CD4-positive, alpha-beta T cell treated with Interleukin-4 for 4 hours (primary cell): ENCODE measurements at regions not wholly inside any gene's neighbourhood (a gene's known extent, or its start where the extent isn't known, plus 50 kb on each side); places are given as distances from the start of the nearest gene placed in this dataset.
"Not testable (repeated sequence)": the region's sequence is repeated elsewhere in the genome, so short reads cannot be mapped to it uniquely, and the experiment has no call there.

Experiments used
- DNase-seq: peaks from one replicate; pipeline ENCODE4 v3.0.0-alpha.2; 2020

DNA sequence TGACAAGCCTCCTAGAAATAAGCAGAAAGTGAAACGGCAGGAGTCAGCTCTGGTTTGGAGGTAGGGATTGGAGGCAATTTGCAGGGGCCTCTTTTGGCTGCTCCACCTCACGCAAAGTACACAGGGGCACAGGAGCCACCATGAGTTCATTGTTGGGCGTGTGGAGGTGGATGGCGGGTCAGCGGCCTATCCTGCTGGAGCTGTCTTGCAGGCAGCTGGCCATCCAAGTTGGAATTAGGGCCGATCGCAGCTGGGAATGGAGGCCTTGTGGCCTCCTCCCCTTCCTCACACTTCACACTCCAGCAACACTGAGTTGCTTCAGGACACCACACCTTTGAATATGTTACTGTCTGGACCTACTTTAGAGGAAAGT, 171.5 kb downstream of the MYCN start:
- no peak for DNase-seq

DNA sequence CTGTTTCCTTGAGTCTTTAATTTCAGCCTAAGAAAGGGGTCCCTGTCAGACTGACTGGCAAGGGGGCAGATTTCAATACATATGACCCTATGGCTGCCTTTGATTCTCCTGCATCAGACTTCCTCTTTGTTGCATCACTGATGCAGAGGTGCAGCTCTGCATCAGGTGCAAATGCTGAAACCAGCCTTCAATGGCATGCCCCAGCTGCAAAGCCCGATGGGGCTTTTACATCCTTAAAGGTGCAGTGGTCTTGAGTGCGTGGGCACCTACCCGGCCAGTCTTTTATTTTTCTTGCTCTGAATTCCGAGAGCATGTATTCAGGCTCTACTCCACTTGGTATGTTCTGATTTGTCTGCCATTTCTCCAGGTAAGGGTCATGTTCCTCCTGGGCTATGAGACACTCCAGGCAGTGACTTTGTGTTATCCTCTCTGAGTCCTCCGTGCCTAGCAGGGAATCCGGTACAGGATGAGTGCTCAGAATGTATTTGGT, 169.5 kb downstream of the MYCN start:
- DNase-seq, result no peak

DNA sequence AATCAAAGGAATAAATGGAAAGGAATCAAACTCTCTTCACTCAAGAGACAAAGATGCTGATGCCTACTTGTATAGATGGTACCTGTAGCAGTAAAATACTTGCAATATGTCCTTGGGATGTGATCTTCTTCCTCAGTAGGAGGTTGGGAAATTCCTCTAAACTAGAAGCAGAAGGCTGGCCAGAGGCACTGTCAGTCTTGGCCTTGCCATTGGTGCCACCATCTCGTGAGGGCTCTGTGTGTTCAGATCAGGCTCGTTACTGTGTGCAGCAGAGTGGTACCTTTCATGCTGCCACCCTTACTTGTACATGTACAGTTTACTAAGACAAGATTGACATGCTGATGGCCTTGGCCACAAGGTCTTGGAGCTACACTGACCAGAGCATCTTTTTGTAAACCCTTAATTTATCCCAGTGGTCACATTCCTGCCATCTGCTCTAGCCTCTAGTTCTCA, 169.0 kb downstream of the MYCN start:
- no peak for DNase-seq

DNA sequence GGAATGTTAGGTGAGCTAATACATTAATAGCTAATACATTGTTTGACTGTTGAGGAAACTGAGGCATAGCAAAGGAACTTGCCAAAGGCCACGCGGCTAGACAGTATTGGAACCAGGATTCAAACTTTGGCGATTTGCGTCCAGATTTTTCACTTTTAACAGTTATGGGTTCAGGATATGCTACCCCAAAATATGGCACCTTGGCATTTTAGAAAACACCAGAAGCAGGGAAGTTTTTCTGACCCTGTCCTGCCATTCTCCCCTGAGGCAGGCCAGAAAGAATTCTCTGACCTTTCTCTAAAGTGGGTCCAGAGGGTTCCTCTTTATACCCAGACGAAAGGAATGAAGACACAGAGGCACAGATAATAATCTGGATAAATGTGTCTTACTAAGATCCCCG, 166.9 kb downstream of the MYCN start:
- DNase-seq, result no peak

DNA sequence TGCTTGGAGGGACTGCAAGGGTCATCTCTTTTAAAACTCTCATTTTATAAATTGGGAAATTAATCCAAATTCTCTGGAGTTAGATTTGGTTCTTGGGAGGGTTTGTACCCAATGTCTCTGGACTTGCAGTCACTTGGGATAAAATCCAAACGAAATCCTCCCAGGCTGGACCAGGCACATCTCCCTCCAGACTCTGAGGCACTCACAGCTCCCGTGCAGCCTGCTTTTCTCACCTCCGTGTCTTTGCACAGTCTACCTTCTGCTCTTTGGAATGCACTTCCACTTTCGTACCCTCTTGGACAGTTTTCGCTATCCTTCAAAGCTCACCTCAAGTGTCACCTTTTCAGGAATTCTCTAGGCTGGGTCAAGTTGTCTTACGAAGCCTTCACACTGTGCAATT, 166.3 kb downstream of the MYCN start:
- DNase-seq, result no peak

DNA sequence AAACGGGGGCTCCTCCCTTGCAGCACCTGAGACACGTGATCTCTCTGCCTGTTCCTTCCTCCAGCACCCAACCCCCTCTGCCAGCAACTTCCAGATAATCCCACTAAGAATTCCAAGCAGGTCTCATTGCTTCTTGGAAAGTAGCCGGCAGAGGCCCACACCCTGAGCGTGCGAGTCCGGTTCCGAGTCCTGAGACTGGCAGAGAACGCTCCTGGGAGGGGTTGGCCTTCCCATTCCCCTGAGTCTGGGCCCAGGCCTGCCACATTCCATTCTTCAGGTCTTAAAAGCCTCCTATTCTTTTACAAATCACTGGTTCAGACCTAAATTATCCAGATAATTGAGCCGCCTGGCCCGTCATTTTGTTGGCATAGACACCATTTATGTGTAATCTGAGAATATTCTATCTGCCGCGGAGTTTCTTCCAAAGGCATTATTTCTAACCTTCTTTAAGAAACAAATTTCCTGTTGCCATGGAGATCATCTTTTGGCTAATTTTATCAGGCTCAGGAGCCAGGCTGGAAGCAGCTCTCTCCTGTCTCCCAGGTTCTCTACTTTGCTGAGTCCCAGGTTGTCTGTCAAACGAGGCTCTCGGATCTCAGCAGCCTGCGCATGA, 165.4 kb downstream of the MYCN start:
- DNase-seq, result no peak

DNA sequence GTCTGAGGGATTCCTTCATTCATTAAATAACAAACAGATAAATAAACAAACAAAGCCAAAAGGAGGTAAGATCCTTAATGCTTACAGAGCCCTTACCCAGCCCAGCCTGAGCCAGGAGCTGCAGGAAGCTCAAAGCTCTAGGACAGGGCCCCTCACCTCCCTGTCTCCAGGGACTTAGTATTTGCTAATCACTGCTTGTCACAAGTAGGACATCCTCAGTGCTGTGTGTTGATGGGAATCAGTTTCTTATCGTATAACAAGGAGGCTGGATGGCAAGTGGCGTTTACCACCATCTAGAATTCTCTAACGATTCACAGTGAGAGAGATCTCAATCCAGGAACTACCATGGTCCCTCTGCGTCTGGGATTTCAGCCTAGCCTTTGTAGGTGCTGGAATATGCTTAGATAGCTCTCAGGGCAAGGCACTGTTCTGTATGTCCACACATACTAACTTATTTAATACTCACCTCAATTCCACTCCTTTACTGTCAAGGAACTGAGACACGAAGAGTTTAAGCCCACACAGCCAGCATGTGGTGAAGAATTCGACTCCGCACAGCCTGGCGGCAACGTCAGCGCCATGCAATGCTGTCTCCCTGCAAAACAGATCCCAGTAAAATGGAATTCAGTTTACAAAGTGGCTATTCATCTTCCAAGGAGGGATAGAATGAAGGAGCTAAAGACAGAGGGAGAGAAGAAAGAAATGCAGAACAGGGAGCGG, 164.8 kb downstream of the MYCN start:
- DNase-seq, result no peak

DNA sequence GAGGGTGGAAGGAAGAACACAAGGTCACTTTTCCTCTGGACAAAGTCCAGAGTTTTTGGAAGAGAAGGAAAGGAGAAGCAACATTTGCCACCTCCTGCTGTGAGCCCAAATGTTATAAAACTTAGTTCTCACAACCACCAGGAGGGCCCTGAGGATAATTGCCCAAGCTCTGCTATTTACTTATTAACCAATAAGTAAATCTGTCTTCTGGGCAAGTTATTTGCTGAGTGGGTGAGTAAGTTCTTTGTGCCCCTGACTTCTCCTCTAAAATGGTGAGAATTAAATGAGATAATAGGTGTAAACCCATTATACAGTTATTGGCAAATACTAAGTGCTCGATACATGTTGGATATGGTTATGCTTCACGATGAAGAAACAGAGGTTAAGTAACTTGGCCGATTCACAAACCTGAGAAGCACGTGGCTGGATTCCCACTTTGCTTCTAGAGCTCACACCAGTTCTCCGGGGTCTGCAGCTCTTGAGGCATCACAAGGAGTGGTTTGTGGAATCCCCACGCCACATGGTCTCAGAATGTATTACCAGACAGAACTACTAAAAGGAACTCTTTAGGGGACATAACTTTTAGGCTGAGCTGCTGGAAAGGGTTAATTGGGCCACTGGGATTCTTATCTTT, 164.1 kb downstream of the MYCN start:
- no peak for DNase-seq

DNA sequence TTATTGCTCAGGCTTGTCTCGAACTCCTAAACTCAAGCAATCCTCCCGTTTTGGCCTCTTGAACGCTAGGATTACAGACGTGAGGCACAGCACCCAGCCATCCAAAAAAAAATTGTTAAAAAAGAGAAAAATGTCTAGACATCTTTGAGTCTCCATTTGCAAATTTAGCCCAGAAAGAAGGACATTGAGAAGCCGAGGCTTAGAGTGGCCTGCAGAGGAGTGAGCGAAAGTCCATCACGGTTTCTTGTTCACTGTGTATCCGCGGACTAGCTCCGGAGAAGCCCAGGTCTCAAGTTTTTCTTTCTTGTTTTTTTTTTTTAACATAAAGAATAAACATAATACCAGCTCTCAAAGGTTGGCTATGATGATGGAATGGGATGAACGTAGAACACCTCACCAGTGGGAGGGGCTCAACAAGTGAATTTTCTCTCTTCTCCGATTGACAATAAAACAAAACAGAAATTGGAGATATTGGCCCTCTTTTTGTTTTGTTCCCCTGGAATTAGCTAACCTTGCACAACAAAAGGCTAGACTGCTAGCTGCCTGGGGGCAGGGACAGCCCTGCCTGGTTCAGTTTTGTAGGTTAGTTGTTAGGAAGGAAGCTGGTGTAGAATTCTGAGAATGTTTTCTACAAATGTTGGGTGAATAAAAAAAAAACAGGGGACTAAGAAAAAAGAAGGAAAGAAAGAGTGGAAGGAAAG, 163.4 kb downstream of the MYCN start:
- DNase-seq, result no peak

DNA sequence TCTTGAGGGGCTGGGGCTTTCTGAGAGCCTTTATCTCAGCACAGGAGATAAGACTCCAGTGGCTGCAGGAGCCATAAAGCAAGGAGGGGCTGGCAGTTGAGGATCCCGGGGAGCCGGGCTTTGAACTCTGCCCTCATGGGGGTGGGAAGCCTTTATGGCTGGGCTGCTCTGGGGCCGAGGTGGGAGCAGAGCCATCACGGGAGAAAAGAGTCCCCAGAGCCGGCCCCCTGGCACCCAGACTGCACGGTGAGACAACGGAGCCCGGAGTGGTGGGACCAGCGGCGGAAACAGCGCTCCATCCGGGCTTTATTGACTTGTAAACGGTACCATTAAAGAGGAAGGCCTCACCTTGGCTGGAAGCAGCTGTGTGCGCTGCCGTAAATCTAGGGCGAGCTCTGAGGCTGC, 162.6 kb downstream of the MYCN start:
- DNase-seq, result no peak

DNA sequence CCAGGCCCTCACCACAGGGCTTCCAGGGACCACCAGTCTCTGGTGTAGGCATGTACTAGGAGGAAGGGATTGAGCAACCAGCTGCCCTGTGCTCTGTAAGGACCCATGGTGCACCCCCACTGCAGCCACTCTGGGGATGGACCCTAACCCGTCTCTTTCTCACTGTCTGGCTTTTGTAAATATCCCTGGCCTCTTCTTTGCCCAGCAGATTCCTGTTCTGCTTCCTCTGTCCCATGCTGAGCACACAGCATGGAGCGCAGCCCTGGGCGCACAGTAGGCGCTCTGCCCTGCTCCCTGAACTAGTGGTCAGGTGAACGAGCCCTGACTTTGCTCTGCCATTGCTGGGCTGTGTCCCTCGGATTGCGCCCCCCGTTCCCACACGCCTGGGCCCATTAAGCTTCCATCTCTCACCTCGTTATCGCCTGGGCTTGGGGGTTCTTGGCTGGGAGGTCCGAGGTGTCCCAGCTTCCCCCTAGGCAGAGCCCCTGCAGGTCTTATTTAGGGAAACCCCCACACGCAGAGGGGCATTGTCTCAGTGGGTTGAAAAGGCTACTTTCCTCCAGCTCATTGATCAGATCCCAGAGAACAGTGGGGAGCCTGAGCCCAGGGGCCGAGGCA, 162.1 kb downstream of the MYCN start:
- DNase-seq, result no peak

DNA sequence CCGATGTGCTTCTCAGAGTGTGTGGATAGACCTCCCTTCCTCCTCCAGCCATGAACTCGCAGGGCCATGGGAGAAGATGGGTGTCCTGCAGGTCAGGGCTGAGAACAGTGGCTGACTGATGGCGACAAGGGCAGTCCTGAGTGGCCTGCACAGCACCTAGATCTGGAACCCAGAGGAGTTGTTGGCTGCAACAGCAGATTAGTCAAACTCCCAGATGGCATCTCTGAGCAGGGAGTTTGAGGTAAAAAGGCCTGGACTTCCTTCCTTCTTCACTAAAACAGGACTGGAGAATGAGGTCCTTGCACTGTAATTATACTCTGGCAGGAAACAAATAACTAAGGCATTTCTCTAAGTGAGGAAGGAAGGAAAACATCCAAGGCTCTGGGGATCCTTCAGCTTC, 160.8 kb downstream of the MYCN start:
- DNase-seq, result no peak

DNA sequence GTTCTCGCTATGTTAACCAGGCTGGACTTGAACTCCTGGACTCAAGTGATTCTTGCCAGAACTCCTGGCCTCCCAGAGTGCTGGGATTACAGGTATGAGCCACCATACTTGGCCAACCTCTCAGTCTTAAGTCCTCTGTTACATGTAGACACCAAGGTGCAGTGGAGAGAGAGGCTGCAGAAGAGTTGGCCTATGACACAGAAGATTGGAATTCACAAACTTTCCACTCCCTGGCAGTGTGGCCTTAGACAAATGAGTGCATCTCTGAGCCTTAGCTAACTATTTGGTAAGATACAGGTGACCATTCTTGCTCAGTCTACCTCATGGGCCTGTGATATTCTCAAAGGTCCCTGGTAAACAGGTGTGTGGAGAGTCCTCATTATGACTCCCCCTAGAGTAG, 159.7 kb downstream of the MYCN start:
- DNase-seq, result no peak

DNA sequence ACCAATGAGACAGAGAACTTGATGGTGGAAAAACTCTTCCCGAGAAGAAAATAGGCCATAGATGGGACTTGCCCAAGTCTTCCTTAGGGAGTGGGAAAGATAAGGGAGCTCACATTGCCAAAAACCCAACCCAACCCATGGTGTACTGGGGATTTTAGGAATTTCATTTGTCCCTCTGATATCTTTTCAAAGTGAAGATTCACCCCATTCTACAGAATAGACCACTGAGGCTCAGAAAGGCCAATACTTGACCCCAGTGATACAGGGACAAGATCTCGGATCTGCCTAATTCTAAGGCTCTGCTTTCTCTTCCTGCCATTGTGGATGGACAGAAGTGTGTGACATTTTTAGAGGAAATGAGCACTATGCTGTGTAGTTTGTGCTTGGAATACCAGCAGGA, 159.0 kb downstream of the MYCN start:
- no peak for DNase-seq

DNA sequence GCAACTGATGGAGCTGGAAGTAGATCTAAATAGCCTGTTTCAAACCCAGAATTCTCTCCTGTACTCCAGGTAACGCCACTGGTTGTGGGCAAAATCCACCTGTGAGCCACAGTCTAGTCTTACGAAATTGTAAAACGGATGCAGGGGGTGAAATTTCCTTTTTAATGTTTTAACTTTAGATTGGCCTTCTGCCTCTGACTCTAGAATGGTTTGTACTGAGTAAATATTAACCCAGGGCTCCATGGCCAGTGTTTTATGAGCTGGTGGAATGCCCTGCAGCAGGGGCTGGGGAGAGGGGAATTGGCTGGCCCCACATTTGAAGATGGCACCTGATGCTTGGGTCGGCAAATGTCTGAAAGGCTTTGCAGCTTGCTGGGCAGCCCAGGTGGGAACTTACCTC, 156.6 kb downstream of the MYCN start:
- DNase-seq, result no peak

DNA sequence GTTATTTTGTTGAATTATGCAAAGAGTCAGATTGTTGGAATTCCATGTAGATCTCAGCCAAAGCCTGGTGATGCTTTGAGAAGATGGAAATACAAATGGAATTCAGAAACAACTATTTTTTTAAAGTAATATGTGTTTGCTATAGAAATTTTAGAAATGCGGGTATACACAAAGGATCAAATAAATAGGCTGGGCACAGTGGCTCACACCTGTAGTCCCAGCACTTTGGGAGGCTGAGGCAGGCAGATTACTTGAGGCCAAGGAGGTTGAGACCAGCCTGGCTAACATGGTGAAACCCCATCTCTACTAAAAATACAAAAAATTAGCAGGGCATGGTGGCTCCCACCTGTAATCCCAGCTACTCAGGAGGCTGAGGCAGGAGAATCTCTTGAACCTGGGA, 155.1 kb downstream of the MYCN start:
- not testable (repeated sequence) for DNase-seq

DNA sequence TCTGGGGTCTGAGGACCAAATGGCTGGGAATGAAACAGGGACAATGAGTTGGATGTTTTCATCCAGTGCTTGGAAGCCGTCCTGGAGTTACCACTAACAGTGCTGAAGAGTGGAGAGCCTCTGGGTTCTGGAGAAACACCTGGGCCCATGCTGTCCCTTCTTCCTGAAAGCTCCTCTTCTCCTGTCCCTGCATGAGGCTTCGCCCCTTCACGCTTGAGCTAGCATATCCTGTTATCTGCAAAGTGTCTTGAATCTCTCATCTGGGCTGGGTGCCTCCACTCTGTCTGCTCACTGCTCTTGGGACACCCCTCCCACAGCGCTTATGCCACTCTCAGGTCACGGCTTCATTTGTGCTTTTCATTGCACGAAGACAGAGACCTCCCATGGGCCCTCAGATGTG, 154.5 kb downstream of the MYCN start:
- DNase-seq, result no peak

DNA sequence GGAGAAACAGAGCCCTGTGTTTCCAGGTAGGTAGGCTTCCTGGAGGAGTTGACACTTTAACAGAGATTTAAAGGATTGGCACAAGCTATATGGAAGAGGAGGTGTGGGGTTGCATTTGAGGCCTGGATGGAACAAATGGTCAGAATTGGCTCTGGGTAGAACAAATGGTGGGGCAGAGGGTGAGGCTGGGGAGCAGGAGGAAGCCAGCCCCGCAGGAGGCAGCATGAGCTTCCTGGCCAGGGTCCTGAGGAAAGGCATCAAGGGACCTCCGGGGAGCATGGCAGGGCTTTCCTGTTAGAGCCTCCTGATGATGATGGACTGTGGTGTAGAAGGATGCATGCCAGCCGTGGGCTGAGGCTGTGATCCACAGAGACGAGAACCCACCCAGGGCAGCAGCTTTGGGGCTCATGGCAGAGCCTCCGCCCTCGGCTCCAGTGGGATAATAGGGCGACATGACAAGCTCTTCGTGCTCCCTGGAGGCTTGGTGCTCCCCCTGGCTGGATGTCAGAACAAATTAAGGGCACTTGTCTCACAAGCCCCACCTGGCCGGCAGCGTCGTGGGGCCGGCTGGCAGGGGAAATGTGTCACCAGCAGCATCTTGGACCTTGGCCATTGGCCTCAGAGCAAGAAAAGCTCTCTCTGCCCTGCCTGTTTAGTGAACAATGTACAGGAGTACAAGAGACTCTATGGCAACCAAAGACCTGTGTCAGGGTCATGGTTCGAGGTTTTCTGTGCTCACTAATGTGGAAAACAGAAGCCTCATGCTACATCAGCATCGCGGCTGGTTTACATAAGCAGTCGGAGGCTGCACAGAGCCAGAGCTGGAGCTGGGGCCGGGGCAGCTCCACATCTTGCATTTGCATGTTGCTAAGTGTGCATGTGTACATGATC, 153.5 kb downstream of the MYCN start:
- no peak for DNase-seq

DNA sequence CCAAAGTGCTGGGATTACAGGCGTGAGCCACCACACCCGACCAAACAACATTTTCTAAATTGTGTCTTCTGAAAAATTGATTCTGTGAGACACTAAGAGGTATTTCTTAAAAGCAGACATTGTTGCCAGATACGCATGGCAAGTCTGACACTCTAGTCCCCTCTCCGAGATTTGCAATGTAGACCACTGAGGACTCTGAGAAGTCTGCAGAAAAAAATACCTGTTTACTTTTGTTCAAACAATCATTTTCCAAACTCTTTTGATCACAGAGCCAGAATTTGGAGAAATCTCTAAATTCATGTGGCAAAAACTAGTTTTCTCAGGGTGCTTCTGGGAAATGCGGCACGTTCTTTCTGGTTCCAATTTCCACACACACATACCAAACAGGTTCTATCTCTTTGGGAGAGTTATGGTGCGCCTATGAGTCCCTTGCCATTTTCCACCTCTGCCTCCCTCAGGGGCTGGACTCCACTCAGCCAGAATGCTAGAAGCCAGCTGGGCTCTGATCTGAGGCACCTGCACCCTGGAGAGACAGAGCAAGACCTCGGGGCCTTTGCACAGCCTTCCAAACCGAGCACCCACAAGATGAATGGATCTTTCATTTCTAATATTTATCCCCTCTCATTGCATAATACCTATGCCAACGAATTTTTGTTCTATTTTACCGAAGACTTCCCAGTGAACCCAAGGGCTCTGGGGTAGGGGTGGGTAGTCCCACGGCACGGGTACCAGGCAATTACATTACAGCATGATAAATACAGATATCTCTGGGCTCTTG, 152.7 kb downstream of the MYCN start:
- no peak for DNase-seq

DNA sequence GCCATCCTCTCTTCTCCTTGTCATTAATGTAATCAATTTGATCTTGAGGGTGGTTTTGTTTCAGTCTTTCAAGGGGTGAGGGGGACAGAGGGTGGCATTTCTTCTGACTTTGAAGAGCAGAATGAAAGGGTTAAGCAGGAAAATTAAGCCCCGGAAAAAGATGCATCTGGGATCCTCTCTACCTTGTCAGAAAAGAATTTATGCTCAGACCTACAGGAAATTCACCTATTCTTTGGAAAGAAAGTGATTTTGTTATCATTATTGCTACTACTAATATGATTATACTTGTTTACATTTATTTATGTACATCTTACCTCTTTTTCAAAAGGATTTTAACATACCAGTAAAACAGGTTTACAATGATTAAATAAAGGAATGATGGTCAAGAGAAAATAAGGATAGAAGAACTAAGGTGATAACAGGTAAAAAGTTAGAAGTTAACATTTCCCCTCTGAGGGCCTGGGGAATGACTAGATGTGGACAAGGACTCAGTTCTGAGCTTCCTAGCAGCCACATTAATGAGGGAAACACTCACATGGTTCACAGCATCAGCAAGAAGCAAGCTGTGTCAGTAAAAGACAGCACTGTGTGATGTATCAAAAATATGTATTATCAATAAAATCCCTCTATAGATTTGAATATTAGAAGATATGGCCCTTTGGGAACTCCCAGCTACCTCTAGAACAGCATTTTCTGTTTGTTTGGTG, 151.4 kb downstream of the MYCN start:
- DNase-seq, result no peak
